Left ventricle myocardium inferior (tissue), 1 donor: ENCODE measurements at regions not wholly inside any gene's neighbourhood (a gene's known extent, or its start where the extent isn't known, plus 50 kb on each side); places are given as distances from the start of the nearest gene placed in this dataset.
A peak's percentile ranks its signal among the peaks of the same experiment; 100 is the strongest.

Experiments used
- DNase-seq: peaks from one replicate; pipeline ENCODE4 v3.0.0-alpha.2; 2020
- H3K27ac ChIP-seq: fragments of 200-600 bp; replicated peaks from 2 replicates; pipeline ENCODE4 v1.8.0; 2021
- H3K27me3 ChIP-seq: fragments of 200-600 bp; 2 replicates; pipeline ENCODE4 v1.8.0; 2021; ENCODE audit warnings: low read depth
- H3K36me3 ChIP-seq: fragments of 200-600 bp; 2 replicates; pipeline ENCODE4 v1.8.0; 2021
- H3K4me1 ChIP-seq: fragments of 200-600 bp; 2 replicates; pipeline ENCODE4 v1.8.0; 2021
- H3K4me3 ChIP-seq: fragments of 200-600 bp; 2 replicates; pipeline ENCODE4 v1.8.0; 2021; ENCODE audit warnings: mild to moderate bottlenecking, moderate library complexity
- H3K9me3 ChIP-seq: fragments of 200-600 bp; replicated peaks from 2 replicates; pipeline ENCODE4 v1.8.0; 2021
- CTCF ChIP-seq: fragments of 200-600 bp; IDR thresholded peaks from 2 replicates; pipeline ENCODE4 v1.8.0; 2021; ENCODE audit warnings: antibody characterized with exemption, mild to moderate bottlenecking, borderline replicate concordance
- intact Hi-C: fragments of 100-400 bp; cut with micrococcal nuclease; formaldehyde crosslinking; loops from one replicate; pipeline ENCODE4 v1.11.0; 2022
- donor health status: DM: no; HTN: yes; CAD: no; lungs with severe emphysema.

GRCh38 chr12:92335831-92336230 lies 190.2 kb upstream of the BTG1 start:
- Histone ChIP-seq H3K27ac (peak overlapping the region; percentile 13), H3K9me3 (no peaks in the 10 kb centered on the region), H3K4me3 (no peak overlapping the region), H3K36me3 (no peaks in the 10 kb centered on the region), H3K4me1 (peaks cover 23% of the 10 kb centered on the region), H3K27me3 (no peaks in the 10 kb centered on the region)
- TF ChIP-seq CTCF = no peak
- DNase-seq = no peak
- intact Hi-C loops = no loop called here

GRCh38 chr12:92334552-92334951 lies 188.9 kb upstream of the BTG1 start:
- Histone ChIP-seq H3K4me3 (no peak overlapping the region), H3K27ac (no peak overlapping the region), H3K9me3 (no peaks in the 10 kb centered on the region), H3K27me3 (no peaks in the 10 kb centered on the region), H3K36me3 (no peaks in the 10 kb centered on the region), H3K4me1 (peaks cover 23% of the 10 kb centered on the region)
- intact Hi-C loops = no loop called here
- TF ChIP-seq CTCF = no peak
- no peak for DNase-seq

GRCh38 chr12:92332552-92332951 lies 186.9 kb upstream of the BTG1 start:
- no peak overlapping the region for H3K4me3 ChIP-seq
- no peak for DNase-seq
- H3K27me3 ChIP-seq = no peaks in the 10 kb centered on the region
- H3K27ac ChIP-seq = no peak overlapping the region
- no peaks in the 10 kb centered on the region for H3K36me3 ChIP-seq
- no peak for TF ChIP-seq CTCF
- no peaks in the 10 kb centered on the region for H3K9me3 ChIP-seq
- H3K4me1 ChIP-seq = peaks cover 16% of the 10 kb centered on the region
- intact Hi-C loops = no loop called here

GRCh38 chr12:92331383-92331782 lies 185.7 kb upstream of the BTG1 start:
- no peak for DNase-seq
- Histone ChIP-seq H3K36me3 (no peaks in the 10 kb centered on the region), H3K9me3 (no peaks in the 10 kb centered on the region), H3K4me3 (no peak overlapping the region), H3K27me3 (no peaks in the 10 kb centered on the region), H3K4me1 (peaks cover 9% of the 10 kb centered on the region), H3K27ac (no peak overlapping the region)
- TF ChIP-seq CTCF = no peak
- intact Hi-C loops = no loop called here

GRCh38 chr12:92330654-92331053 lies 185.0 kb upstream of the BTG1 start:
- Histone ChIP-seq H3K27me3 (no peaks in the 10 kb centered on the region), H3K27ac (no peak overlapping the region), H3K4me1 (peaks cover 2% of the 10 kb centered on the region), H3K9me3 (no peaks in the 10 kb centered on the region), H3K4me3 (no peak overlapping the region), H3K36me3 (no peaks in the 10 kb centered on the region)
- intact Hi-C loops = no loop called here
- DNase-seq = no peak
- no peak for TF ChIP-seq CTCF

GRCh38 chr12:92326877-92327276 lies 181.2 kb upstream of the BTG1 start:
- intact Hi-C loops = no loop called here
- Histone ChIP-seq H3K27me3 (no peaks in the 10 kb centered on the region), H3K4me3 (no peak overlapping the region), H3K27ac (no peak overlapping the region), H3K4me1 (no peaks in the 10 kb centered on the region), H3K36me3 (no peaks in the 10 kb centered on the region), H3K9me3 (no peaks in the 10 kb centered on the region)
- TF ChIP-seq CTCF = no peak
- no peak for DNase-seq
